Tibial artery (tissue), 4 donors: ENCODE measurements at regions not wholly inside any gene's neighbourhood (a gene's known extent, or its start where the extent isn't known, plus 50 kb on each side); places are given as distances from the start of the nearest gene placed in this dataset.

ENCODE experiments used
- DNase-seq, 2 donors: peaks; one replicate each; pipeline ENCODE4 v3.0.0-alpha.2; 2019
- H3K27ac ChIP-seq, 2 donors: fragments of 200-600 bp; sonication (generic) in 1 of 2; 1 replicate in 1 of 2; 2 replicates in 1 of 2; pipeline ENCODE4 v1.5.1; 2018 to 2019; ENCODE audit warnings: mild to moderate bottlenecking in 1 of 2
- H3K27me3 ChIP-seq, 2 donors: fragments of 200-600 bp; sonication (generic) in 1 of 2; one replicate each; pipeline versions ENCODE4 v1.5.1 to v1.6.0; 2016 to 2019
- H3K36me3 ChIP-seq, 3 donors: fragments of 200-600 bp; sonication (generic) in 2 of 3; one replicate each; pipeline ENCODE4 v1.5.1; 2016 to 2019; ENCODE audit warnings: mild to moderate bottlenecking in 2 of 3
- H3K4me1 ChIP-seq, 4 donors: fragments of 200-600 bp; sonication (generic) in 2 of 4; 1 replicate in 3 of 4; 2 replicates in 1 of 4; pipeline ENCODE4 v1.5.1; 2016 to 2019
- H3K4me3 ChIP-seq, 2 donors: fragments of 200-600 bp; sonication (generic) in 1 of 2; 1 replicate in 1 of 2; 2 replicates in 1 of 2; pipeline ENCODE4 v1.5.1; 2018 to 2019; ENCODE audit warnings: mild to moderate bottlenecking in 2 of 2
- H3K9me3 ChIP-seq, 3 donors: fragments of 200-600 bp; sonication (generic) in 1 of 3; one replicate each; pipeline ENCODE4 v1.5.1; 2016 to 2019
- intact Hi-C: fragments of 100-400 bp; cut with DNase I; formaldehyde crosslinking; loops from one replicate; pipeline ENCODE4 v1.15.0; 2023; ENCODE audit warnings: low total_unique reads
- TF ChIP-seq, protein P1 (sequence below), 2 experiments: fragments of 200-600 bp in 1 of 2; fragments of 450-650 bp in 1 of 2; IDR thresholded peaks; one replicate each; pipeline ENCODE4 v1.5.1; 2017 to 2019; ENCODE audit warnings: antibody characterized with exemption in 2 of 2, mild to moderate bottlenecking in 1 of 2, moderate library complexity in 1 of 2

GRCh38 chr4:166519774-166520173, 646.7 kb downstream of the TLL1 start:
- no peak for DNase-seq
- Histone ChIP-seq H3K27ac (no peak overlapping the region), H3K4me1 (no peaks in the 10 kb centered on the region), H3K4me3 (no peak overlapping the region), H3K36me3 (no peaks in the 10 kb centered on the region), H3K27me3 (no peaks in the 10 kb centered on the region), H3K9me3 (no peaks in the 10 kb centered on the region)
- TF ChIP-seq, protein P1, sequence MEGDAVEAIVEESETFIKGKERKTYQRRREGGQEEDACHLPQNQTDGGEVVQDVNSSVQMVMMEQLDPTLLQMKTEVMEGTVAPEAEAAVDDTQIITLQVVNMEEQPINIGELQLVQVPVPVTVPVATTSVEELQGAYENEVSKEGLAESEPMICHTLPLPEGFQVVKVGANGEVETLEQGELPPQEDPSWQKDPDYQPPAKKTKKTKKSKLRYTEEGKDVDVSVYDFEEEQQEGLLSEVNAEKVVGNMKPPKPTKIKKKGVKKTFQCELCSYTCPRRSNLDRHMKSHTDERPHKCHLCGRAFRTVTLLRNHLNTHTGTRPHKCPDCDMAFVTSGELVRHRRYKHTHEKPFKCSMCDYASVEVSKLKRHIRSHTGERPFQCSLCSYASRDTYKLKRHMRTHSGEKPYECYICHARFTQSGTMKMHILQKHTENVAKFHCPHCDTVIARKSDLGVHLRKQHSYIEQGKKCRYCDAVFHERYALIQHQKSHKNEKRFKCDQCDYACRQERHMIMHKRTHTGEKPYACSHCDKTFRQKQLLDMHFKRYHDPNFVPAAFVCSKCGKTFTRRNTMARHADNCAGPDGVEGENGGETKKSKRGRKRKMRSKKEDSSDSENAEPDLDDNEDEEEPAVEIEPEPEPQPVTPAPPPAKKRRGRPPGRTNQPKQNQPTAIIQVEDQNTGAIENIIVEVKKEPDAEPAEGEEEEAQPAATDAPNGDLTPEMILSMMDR (IDR thresholded peaks at IDR 0.05), result no peak
- intact Hi-C loops, result no loop called here

- Histone ChIP-seq H3K36me3 (no peaks in the 10 kb centered on the region), H3K27ac (no peak overlapping the region), H3K27me3 (no peaks in the 10 kb centered on the region), H3K4me3 (no peak overlapping the region), H3K4me1 (no peaks in the 10 kb centered on the region), H3K9me3 (no peaks in the 10 kb centered on the region)
- intact Hi-C loops, result no loop called here
- TF ChIP-seq, protein P1 (IDR thresholded peaks at IDR 0.05), result no peak
- DNase-seq, result no peak
These were observed 654.5 kb downstream of the TLL1 start for GRCh38 chr4:166527500-166527899.

GRCh38 chr4:166531703-166532102, 658.7 kb downstream of the TLL1 start:
- TF ChIP-seq, protein P1 (IDR thresholded peaks at IDR 0.05), result no peak
- Histone ChIP-seq H3K27ac (no peak overlapping the region), H3K4me3 (no peak overlapping the region), H3K27me3 (no peaks in the 10 kb centered on the region), H3K4me1 (no peaks in the 10 kb centered on the region), H3K9me3 (no peaks in the 10 kb centered on the region), H3K36me3 (no peaks in the 10 kb centered on the region)
- DNase-seq, result no peak
- intact Hi-C loops, result no loop called here

GRCh38 chr4:166535865-166536264, 662.8 kb downstream of the TLL1 start:
- H3K27me3 ChIP-seq, result no peaks in the 10 kb centered on the region
- no peaks in the 10 kb centered on the region for H3K36me3 ChIP-seq
- H3K4me1 ChIP-seq, result no peaks in the 10 kb centered on the region
- no peak overlapping the region for H3K27ac ChIP-seq
- no peaks in the 10 kb centered on the region for H3K9me3 ChIP-seq
- TF ChIP-seq, protein P1 (IDR thresholded peaks at IDR 0.05), result no peak
- H3K4me3 ChIP-seq, result no peak overlapping the region
- intact Hi-C loops, result no loop called here
- DNase-seq, result no peak

GRCh38 chr4:166538491-166539005, 665.5 kb downstream of the TLL1 start:
- TF ChIP-seq, protein P1 (IDR thresholded peaks at IDR 0.05), result no peak
- no peaks in the 10 kb centered on the region for H3K4me1 ChIP-seq
- no peaks in the 10 kb centered on the region for H3K36me3 ChIP-seq
- H3K4me3 ChIP-seq, result no peak overlapping the region
- no peak for DNase-seq
- intact Hi-C loops, result no loop called here
- H3K27ac ChIP-seq, result no peak overlapping the region
- no peaks in the 10 kb centered on the region for H3K9me3 ChIP-seq
- no peaks in the 10 kb centered on the region for H3K27me3 ChIP-seq

- DNase-seq, result no peak
- Histone ChIP-seq H3K27ac (no peak overlapping the region), H3K9me3 (no peaks in the 10 kb centered on the region), H3K36me3 (no peaks in the 10 kb centered on the region), H3K27me3 (no peaks in the 10 kb centered on the region), H3K4me3 (no peak overlapping the region), H3K4me1 (no peaks in the 10 kb centered on the region)
- intact Hi-C loops, result no loop called here
- TF ChIP-seq, protein P1 (IDR thresholded peaks at IDR 0.05), result no peak
These were observed 673.0 kb downstream of the TLL1 start for GRCh38 chr4:166546009-166546408.
